Caco-2 (cell line): ENCODE measurements at regions not wholly inside any gene's neighbourhood (a gene's known extent, or its start where the extent isn't known, plus 50 kb on each side); places are given as distances from the start of the nearest gene placed in this dataset.
A peak's percentile ranks its signal among the peaks of the same experiment; 100 is the strongest.

Source experiments
- BruUV-seq: library from RNA; stranded (reverse); fragments of 400-500 nt; replicated peaks from 2 replicates; lab custom pipeline; 2021; lab: Mats Ljungman, UMichigan
- CTCF ChIA-PET: fragments of 300-600 bp; sonication (Branson Sonifier 250); formaldehyde crosslinking; loops from one replicate; lab custom pipeline; 2022; ENCODE audit warnings: antibody characterized with exemption; lab: Charles Lee
- POLR2A ChIA-PET: fragments of 300-600 bp; sonication (Branson Sonifier 250); formaldehyde crosslinking; loops from one replicate; lab custom pipeline; 2022; ENCODE audit warnings: antibody characterized with exemption; lab: Charles Lee
- DNase-seq, 2 experiments: peaks; one replicate each; pipeline versions ENCODE4 v3.0.0 to v3.0.0-alpha.2; 2020 to 2022
- H3K27me3 ChIP-seq: replicated peaks from 2 replicates; pipeline ENCODE4 v1.6.0; 2011; ENCODE audit warnings: low read length; ENCODE audit not compliant: control insufficient read depth, insufficient read depth
- H3K36me3 ChIP-seq: 2 replicates; pipeline ENCODE4 v1.5.1; 2011; ENCODE audit warnings: low read length; ENCODE audit not compliant: control insufficient read depth, insufficient read depth
- H3K4me1 ChIP-seq: fragments of 250-450 bp; sonication (Bioruptor Pico); 2 replicates; pipeline ENCODE4 v1.5.1; 2020; ENCODE audit warnings: mild to moderate bottlenecking
- H3K4me3 ChIP-seq: 2 replicates; pipeline ENCODE4 v1.5.1; 2011; ENCODE audit warnings: low read depth, mild to moderate bottlenecking, control low read depth, low read length
- H3K9me3 ChIP-seq: fragments of 250-450 bp; sonication (Bioruptor Pico); 2 replicates; pipeline ENCODE4 v1.5.1; 2020; ENCODE audit warnings: mild to moderate bottlenecking, moderate library complexity
- H3K27ac Mint-ChIP-seq: one replicate; pipeline ENCODE4 v1.8.0; 2022; ENCODE audit warnings: mixed read lengths; ENCODE audit not compliant: unreplicated experiment
- H3K27me3 Mint-ChIP-seq: one replicate; pipeline ENCODE4 v1.8.0; 2022; ENCODE audit warnings: mixed read lengths; ENCODE audit not compliant: insufficient read depth, unreplicated experiment
- H3K36me3 Mint-ChIP-seq: one replicate; pipeline ENCODE4 v1.8.0; 2022; ENCODE audit warnings: mild to moderate bottlenecking, mixed read lengths; ENCODE audit not compliant: insufficient read depth, unreplicated experiment
- H3K4me1 Mint-ChIP-seq: one replicate; pipeline ENCODE4 v1.8.0; 2022; ENCODE audit warnings: low read depth, mixed read lengths; ENCODE audit not compliant: unreplicated experiment
- H3K4me3 Mint-ChIP-seq: one replicate; pipeline ENCODE4 v1.8.0; 2022; ENCODE audit warnings: mild to moderate bottlenecking, moderate library complexity, mixed read lengths; ENCODE audit not compliant: unreplicated experiment
- H3K9me3 Mint-ChIP-seq: one replicate; pipeline ENCODE4 v1.8.0; 2022; ENCODE audit warnings: mixed read lengths; ENCODE audit not compliant: unreplicated experiment
- intact Hi-C: fragments of 100-400 bp; cut with micrococcal nuclease; formaldehyde crosslinking; loops from one replicate; pipeline ENCODE4 v1.10.0; 2022; ENCODE audit not compliant: unreplicated experiment
- TF ChIP-seq, protein P1 (sequence below), 2 experiments: fragments of 200-600 bp in 1 of 2; IDR thresholded peaks; 1 replicate in 1 of 2; 2 replicates in 1 of 2; pipeline versions ENCODE4 v1.5.1 to v1.8.0; 2011 to 2022; ENCODE audit warnings: antibody characterized with exemption in 1 of 2, control low read depth in 1 of 2, inconsistent platforms in 1 of 2, low read depth in 1 of 2, low read length in 1 of 2, mild to moderate bottlenecking in 1 of 2, moderate library complexity in 1 of 2; ENCODE audit not compliant: insufficient read depth in 1 of 2, severe bottlenecking in 1 of 2, unreplicated experiment in 1 of 2

GRCh38 chr5:117149312-117149711 is 574.7 kb upstream of the SEMA6A start:
- TF ChIP-seq, protein P1, sequence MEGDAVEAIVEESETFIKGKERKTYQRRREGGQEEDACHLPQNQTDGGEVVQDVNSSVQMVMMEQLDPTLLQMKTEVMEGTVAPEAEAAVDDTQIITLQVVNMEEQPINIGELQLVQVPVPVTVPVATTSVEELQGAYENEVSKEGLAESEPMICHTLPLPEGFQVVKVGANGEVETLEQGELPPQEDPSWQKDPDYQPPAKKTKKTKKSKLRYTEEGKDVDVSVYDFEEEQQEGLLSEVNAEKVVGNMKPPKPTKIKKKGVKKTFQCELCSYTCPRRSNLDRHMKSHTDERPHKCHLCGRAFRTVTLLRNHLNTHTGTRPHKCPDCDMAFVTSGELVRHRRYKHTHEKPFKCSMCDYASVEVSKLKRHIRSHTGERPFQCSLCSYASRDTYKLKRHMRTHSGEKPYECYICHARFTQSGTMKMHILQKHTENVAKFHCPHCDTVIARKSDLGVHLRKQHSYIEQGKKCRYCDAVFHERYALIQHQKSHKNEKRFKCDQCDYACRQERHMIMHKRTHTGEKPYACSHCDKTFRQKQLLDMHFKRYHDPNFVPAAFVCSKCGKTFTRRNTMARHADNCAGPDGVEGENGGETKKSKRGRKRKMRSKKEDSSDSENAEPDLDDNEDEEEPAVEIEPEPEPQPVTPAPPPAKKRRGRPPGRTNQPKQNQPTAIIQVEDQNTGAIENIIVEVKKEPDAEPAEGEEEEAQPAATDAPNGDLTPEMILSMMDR (IDR thresholded peaks at IDR 0.05; ENCODE audit: insufficient read depth in 1 of 2, low read depth in 1 of 2, low read length in 1 of 2, severe bottlenecking in 1 of 2, unreplicated experiment in 1 of 2): no peak
- ChIA-PET CTCF (no interaction called here), POLR2A (no interaction called here)
- Mint-ChIP-seq H3K27me3 (no peaks in the 10 kb centered on the region), H3K36me3 (no peaks in the 10 kb centered on the region), H3K4me1 (no peaks in the 10 kb centered on the region), H3K27ac (no peak overlapping the region), H3K9me3 (no peaks in the 10 kb centered on the region), H3K4me3 (no peak overlapping the region)
- H3K4me3 ChIP-seq: no peak overlapping the region
- H3K36me3 ChIP-seq: no peaks in the 10 kb centered on the region
- 0 out of 2 replicates have a peak, but pooled peaks cover 2% of the 10 kb centered on the region for H3K9me3 ChIP-seq
- BruUV-seq: no TSS peak
- H3K4me1 ChIP-seq: no peaks in the 10 kb centered on the region
- intact Hi-C loops: no loop called here
- H3K27me3 ChIP-seq: no peaks in the 10 kb centered on the region
- no peak for DNase-seq

DNA sequence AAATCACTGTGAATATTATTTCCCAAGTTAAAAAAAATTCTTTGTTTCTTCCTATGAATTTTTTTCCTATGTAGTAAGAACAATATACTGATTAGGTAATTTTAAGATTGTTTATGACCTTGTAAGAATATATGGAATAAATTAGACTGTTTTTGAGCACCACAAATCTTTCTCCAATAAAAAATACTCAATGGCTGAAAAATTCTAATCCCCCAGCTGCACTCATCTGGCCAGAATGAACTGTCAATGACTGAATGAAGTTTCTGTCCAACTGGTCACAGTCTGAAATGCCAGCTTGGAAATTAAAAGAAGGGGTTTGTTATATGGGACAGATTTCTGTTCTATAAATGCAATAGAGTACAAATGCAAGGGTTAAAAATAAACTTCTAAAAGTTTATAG is 569.5 kb upstream of the SEMA6A start:
- Mint-ChIP-seq H3K4me1 (peaks cover 17% of the 10 kb centered on the region), H3K4me3 (no peak overlapping the region), H3K9me3 (no peaks in the 10 kb centered on the region), H3K27ac (no peak overlapping the region), H3K36me3 (no peaks in the 10 kb centered on the region), H3K27me3 (no peaks in the 10 kb centered on the region)
- Histone ChIP-seq H3K36me3 (no peaks in the 10 kb centered on the region), H3K4me3 (no peak overlapping the region), H3K4me1 (peaks cover 8% of the 10 kb centered on the region; the same call in 1 of the 2 replicates), H3K9me3 (no peaks in the 10 kb centered on the region), H3K27me3 (no peaks in the 10 kb centered on the region)
- POLR2A ChIA-PET: no interaction called here
- BruUV-seq: no TSS peak
- CTCF ChIA-PET: no interaction called here
- intact Hi-C loops: no loop called here
- TF ChIP-seq, protein P1 (IDR thresholded peaks at IDR 0.05; ENCODE audit: insufficient read depth in 1 of 2, low read depth in 1 of 2, low read length in 1 of 2, severe bottlenecking in 1 of 2, unreplicated experiment in 1 of 2): no peak
- no peak for DNase-seq

- TF ChIP-seq, protein P1 (IDR thresholded peaks at IDR 0.05; ENCODE audit: insufficient read depth in 1 of 2, low read depth in 1 of 2, low read length in 1 of 2, severe bottlenecking in 1 of 2, unreplicated experiment in 1 of 2): no peak
- H3K27me3 ChIP-seq: no peaks in the 10 kb centered on the region
- no peak for DNase-seq
- ChIA-PET POLR2A (no interaction called here), CTCF (no interaction called here)
- no peaks in the 10 kb centered on the region for H3K9me3 Mint-ChIP-seq
- BruUV-seq: no TSS peak
- H3K9me3 ChIP-seq: no peaks in the 10 kb centered on the region
- peaks cover 8% of the 10 kb centered on the region; the same call in 1 of the 2 replicates for H3K4me1 ChIP-seq
- peaks cover 17% of the 10 kb centered on the region for H3K4me1 Mint-ChIP-seq
- no peaks in the 10 kb centered on the region for H3K36me3 ChIP-seq
- H3K27ac Mint-ChIP-seq: peak overlapping the region; percentile 26
- no peaks in the 10 kb centered on the region for H3K27me3 Mint-ChIP-seq
- no peaks in the 10 kb centered on the region for H3K36me3 Mint-ChIP-seq
- H3K4me3 Mint-ChIP-seq: no peak overlapping the region
- intact Hi-C loops: no loop called here
- no peak overlapping the region for H3K4me3 ChIP-seq
Observed at GRCh38 chr5:117143406-117143805, 568.8 kb upstream of the SEMA6A start.
